HG03196 (cell line): ENCODE measurements at regions not wholly inside any gene's neighbourhood (a gene's known extent, or its start where the extent isn't known, plus 50 kb on each side); places are given as distances from the start of the nearest gene placed in this dataset.
"Not testable (repeated sequence)": the region's sequence is repeated elsewhere in the genome, so short reads cannot be mapped to it uniquely, and the experiment has no call there.

ENCODE experiments used
- ATAC-seq: cut with Tn5 transposase; IDR thresholded peaks from one replicate; pipeline ENCODE4 v1.9.1; 2021; ENCODE audit not compliant: unreplicated experiment

DNA sequence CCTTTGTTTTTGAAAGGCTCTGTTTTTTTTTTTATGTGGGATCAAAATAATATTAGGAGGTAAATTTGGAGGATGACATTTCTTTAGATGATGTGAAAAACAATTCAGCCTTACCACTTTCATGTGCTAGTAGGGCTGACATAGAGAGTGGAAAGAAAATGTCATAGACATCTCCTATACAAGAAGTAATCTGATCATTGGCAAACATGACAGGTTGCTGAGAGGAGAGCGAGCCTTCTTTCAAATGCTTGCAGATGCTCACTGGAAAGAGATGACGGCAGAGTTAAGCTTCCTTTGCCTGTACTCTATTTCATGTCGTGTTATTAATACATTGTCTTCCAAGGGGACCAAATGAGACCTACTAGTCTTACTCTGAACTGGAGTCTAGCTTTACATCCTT lies 160.1 kb upstream of the DAP start:
- ATAC-seq: no peak

DNA sequence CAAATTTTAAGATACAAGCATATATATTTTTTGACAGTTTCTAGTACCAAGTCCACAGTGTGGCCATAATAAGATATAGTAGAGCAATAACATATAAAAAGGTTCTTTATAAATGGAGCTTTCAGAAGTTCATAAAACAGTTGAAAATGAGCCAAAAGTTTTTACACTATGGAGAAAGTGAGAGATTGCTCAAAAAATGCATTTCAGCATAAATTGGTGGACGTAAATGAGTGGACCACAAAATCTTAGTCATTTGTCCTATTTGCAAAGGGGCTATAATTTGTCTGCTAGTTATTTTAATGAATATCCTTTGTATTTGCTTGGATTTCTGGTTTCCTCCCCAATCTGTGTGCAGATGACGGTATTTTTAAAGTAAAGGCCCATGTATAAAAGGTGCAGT lies 159.4 kb upstream of the DAP start:
- no peak for ATAC-seq

DNA sequence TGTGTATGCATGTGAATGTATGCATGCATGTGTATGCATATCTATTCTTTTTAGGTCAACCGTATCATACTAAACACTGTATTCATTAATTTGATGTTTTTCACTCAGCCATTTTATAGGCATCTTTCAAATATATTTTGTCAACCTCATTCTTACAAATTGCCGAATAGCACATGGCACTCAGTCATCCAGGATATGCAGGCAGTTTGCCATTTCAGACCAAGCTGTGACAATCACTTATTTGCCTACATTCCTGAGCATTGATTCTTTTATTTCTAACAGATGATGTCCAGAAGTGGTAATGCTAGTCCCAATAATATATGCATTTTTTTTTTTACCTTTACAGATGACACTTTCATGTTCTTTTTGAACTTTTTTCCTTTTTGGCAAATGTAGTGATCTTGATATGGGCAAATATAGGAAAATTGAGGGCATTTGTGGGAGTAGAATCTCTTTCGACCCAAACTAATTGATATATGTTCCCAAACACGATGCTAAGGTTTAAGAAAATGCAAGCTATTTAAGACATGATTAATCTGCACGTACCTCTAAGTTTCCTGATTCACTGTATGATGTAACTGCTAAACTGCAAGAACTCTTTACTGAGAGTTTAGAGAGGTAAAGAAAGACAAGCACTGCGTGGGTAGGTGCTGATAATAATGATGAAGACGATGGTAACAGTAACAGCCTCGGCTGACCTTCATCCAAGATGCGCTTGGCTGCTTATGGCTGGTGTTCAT lies 153.9 kb upstream of the DAP start:
- ATAC-seq: no peak

DNA sequence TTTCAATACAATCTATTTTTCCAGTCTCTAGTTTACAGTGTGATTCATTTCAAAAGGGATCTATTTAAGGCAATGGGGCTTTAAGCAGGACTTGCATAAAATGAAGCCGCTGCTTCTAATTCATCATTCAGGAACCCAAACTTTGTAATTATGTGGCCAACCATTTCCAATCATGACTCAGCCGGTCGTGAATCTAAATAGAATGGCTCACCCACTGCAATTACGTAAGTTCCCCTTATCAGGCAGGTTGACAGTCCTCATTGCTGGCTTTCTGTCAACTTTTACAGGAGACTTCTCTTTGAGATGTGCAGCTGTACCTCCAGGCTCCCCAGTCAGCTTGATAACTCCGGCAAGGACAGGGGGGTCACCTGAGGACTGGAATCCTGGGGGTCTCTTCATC lies 152.8 kb upstream of the DAP start:
- no peak for ATAC-seq

DNA sequence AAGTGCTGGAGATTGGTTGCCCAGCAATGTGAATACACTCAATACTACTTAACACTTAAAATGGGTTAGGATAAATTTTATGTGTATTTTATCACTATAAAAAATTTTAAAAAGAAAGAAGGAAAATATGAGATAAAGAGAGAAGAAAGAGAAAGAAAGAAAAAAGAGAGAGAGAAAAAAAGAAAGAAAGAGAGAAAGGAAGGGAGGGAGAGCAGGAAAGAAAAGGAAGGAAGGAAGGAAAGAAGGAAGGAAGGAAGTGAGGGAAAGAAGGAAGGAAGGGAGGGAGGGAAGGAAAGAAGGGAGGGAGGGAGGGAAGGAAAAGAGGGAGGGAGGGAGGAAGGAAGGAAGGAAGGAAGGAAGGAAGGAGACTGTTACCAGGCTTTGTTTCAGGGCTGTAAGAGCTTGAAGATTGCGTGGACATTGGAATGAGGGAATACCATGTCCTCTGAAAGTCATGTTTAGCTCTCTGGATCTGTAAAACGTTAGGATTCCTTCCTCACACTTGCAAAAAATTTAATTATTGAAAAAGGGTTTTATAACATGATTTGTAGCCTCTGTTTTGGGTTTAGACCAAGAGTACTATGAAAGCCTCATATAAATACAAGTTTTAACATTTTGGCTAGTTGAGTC lies 152.3 kb upstream of the DAP start:
- ATAC-seq: no peak

DNA sequence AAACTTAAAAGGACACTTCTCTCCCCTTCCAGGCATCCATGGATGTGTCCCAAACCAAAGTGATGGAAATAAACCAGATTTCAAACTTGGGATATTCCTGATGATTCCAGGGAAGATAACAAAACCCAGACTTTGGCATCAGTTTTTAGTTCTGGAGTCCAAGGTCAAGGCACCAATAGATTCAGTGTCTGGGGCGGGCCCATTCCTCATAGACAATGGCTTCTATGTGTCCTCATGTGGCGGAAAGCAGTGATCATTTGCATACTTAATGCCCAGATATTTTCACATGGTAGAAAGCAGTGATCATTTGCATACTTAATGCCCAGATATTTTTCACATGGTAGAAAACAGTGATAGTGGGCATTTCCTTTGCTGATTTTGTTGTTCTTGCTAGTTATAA lies 151.4 kb upstream of the DAP start:
- no peak for ATAC-seq

DNA sequence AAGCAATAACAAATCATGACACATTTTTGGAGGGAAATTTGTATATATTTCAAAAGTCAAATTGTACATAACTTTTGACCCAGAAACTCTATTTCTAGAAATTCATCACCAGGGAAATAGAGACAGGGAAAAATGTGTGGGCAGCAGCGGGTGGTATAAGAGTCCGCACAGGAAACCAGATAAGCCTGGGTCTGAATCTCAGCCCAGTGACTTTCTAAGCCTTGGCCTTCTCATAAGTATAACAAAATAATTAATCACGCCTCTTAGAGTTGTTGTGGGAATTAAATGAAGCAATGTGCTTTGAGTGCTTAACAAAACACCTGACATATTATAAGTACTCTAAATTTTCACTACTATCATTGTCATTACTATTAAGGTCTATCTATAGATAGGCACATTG lies 149.2 kb upstream of the DAP start:
- ATAC-seq: no peak

DNA sequence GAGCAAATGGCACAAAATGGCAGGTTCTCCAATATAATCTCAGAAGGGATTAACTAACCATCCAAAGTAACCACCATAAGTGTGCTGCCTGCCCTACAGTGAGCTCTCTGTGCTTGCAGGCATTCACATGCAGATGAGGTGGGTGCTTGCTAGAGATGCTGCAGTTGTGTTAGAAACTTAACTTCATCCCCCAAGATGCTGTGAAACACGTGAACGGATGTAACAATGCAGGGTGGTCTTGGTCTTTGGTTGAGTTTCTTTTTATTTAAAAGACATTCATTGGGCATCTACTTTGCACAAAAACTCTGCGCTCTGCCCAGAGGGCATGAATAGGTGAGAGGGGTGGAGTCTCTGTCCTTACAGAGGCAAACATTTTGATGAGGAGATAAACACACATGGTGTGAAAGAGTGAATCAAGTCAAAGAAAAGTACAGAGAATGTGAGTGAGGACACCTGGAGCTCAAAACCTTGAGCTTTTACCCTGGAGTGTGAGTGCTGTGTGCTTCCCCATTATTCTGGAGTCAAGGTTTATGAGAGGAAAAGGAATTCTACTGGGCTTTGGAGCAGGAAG lies 143.9 kb upstream of the DAP start:
- no peak for ATAC-seq

DNA sequence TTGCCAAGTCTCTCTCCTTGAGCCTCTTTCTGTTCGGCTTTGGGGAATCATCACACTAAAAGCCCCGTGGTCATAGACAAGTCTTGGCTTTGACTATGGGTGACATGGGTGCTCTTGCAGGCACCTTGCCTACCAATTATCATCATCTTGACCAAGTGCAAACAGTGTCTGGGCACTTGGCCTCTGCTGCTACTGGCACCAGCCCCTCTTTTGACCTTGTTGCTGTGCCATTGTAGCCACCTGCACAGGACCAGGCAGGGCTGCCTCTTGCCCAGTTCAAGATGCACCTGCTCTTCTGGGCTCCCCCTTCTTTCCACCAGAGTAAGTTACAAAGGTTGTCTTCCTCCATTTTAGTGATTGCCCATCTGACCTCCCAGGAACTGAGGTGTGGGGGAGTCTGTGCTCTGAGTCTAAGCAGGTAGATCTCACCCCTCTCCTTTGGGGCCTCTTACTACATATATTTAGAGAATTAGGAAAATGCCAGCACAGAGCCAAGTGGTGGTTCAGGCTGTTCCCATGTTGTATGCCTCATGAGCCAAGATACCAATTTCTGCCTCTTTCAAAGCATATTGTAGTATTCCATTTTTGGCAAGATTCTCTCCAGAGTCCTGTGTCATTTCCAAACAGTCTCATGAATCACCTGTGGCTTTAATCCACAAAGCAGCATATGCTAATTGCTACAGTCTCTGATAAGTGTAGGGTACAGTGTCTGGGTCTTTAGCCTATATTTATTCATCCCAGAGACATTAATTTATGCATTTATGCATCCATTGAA lies 142.9 kb upstream of the DAP start:
- no peak for ATAC-seq

DNA sequence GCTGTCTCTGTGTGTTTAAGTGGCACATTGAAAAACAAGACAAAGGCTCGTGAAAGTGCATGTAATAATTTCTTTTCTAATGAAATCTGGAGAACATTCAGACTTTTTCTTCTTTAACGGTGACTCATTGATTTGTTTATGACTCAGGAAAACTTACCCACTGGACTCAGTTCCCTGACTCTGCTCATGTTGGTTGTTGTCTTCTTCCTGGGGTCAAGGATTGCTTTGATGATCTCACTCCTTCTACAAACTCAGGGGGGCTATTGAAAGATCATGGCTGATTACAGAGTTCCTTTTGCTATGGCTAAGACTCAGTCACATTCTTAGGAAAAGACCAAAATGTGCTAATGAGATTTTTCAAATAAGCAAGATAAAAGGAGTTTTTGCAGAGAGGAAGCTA lies 141.1 kb upstream of the DAP start:
- ATAC-seq: no peak

DNA sequence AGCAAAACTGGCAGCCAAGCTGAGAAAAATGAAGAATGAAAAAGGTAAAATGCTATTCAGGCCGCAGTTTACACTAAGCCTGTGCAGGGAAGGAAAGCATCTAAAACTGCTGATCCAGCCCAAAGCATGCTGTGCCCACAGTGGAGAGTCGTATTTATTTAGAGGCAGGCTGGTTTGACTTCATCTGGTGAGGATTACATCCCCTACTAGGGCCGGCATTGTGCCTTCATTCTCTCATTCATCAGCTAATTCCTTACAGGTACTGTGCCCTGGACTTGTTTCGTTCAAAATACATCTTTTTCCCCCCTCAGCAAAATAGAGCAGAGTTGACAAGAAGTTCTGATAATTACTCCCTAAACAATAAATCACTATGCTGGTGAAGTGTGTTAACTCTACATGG lies 137.5 kb upstream of the DAP start:
- ATAC-seq: no peak

DNA sequence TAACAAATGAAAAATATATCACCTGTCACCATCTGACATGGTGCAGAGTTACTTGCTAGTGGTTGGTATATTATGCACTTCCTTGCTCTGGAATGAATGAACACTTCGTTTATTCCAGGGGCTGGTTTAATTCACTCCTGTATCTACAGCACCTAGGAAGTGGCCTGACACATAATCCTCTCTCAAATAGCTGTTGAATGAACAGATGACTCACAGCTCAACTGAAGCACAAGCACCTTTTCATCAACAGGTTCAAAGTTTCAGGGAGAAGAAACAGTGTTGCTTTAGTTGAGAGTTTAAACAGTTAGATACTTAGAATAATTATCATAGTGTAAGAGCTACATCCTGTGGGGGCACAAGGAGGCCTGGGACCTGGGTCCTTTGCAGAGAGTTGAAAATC lies 135.0 kb upstream of the DAP start:
- no peak for ATAC-seq

DNA sequence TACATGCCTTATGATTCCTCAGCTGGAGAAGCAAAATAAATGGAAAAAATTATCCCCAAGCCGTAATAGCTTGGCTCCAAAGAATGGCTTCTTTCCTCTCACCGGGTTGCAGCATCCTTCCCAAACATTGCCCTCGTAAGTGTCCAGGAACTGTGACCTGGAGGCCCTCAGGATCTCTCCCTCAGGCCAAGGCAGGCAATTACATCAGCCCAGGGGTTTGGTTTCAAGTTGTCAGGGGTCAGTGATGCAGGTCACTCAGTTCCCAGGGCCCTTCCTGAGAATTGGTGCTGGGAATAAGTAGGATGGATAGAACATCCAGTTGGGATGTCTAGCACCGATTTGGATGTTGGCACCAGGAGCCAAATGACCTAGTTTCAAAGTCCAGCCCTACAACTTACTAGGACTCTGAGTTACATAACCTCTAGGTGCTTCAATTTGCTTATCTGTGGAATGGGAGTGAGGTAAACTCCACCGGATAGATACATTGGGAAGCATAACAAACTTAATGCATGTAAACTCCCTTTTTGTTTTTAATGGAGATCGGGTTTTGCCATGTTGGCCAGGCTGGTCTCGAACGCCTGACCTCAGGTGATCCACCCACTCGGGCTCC lies 133.5 kb upstream of the DAP start:
- no peak for ATAC-seq

DNA sequence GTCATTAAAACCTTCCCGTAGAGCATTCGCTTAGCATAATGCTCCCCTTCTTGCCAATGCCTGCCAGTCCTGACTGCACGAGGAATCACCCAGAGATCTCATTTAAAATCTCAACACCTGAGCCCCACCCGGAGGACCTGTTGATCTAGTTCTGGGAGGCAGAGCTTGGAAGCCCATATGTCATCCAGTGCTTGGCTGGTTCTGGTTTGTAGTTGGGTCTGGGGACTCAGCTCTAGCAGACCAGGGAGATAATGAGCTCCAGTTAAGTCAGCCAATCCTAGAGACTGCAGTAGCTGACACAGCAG lies 131.8 kb upstream of the DAP start:
- no peak for ATAC-seq

DNA sequence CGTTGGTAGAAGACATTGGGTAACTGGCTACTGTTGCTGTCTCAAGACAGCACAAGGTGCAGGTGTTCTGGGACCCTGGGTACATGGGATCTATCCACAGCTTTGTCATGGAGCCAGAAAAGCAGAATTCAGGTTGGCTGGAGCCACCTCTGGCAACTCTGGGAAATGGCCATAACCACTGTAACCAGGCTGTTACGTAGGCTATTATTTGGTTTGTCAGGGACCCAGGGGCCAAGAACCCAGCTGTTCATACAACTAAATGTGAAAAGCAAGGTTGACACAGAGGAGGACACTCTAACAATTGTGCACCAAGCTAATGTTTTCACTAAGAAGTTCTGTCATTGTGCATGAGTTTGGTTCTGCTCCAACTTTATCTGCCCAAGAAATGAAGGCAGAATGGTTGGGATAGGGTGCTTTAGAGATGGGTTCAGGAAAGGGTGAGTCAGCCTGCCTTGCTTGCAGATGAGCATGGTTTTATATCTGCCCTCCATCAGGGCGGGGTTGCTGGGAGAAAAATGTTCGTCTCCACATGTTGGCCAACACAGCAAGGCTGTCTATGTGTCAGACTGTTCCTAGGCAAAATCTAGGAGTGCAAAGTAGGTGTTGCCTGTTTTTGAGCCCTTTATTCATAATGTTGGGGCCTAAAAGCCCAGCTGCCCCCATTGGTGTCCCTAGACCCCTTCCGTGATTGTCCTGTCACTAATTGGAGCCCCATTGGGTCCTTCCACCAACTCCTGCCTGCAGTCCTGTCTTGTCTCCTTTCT lies 131.3 kb upstream of the DAP start:
- ATAC-seq: no peak

DNA sequence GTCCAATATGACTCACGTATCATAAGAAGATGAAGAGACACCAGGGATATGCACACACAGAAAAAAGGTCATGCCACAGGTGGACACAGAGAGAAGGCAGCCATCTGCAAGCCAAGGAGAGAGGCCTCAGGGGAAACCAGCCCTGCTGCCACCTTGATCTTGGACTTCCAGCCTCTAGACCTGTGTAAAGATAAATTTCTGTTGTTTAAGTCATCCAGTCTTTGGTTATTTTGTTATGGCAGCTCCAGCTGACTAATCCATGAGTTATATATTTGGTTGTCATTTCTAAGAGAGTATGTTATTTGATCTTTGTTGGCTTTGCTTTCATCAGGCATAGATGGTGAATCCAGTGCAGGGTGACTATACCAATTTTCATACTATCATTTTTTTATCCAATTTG lies 130.2 kb upstream of the DAP start:
- no peak for ATAC-seq

DNA sequence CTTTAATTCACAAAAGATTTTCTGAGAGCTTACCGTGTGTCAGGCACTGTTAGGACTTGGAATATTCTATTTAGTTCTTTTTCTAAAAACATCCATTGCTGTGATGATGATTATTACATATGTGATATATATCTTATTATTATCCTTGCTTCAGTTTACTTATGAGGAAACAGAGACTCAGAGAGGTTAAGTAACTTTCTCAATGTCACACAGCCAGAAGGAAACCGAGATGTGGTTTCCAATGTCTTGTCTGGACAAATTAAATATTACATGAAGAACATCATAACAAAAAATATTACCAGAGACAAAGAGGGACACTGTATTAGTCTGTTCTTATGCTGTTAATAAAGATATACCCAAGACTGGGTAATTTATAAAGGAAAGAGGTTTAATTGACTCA lies 125.5 kb upstream of the DAP start:
- no peak for ATAC-seq

DNA sequence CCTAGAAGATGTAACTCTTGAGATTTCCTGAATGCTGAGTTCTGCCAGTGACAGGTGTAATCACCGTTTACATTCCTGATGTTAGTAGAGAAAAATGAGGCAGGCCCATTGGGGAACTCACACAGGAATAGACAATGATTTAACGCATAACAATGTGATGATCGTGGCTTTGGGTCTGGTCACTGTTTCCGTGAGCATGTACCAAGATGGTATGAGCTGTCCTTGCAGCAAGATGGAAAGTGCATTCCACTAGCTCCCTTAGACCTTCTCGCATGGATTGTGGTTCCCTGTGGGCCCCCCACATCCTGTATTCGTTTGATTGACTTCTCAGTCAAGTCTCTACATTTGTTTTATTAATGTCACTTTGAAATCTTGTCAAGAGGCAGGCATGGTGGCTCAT lies 124.0 kb upstream of the DAP start:
- ATAC-seq: no peak

DNA sequence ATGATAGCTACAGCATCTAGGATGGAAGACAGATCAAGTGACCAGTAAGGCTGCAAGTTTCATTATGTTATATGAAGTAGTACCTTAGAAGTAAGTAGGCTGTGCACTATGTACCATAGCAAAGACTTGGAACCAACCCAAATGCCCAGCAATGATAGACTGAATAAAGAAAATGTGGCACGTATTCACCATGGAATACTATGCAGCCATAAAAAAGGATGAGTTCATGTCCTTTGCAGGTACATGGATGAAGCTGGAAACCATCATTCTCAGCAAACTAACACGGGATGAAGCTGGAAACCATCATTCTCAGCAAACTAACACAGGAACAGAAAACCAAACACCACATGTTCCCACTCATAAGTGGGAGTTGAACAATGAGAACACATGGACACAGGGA lies 122.9 kb upstream of the DAP start:
- not testable (repeated sequence) for ATAC-seq

DNA sequence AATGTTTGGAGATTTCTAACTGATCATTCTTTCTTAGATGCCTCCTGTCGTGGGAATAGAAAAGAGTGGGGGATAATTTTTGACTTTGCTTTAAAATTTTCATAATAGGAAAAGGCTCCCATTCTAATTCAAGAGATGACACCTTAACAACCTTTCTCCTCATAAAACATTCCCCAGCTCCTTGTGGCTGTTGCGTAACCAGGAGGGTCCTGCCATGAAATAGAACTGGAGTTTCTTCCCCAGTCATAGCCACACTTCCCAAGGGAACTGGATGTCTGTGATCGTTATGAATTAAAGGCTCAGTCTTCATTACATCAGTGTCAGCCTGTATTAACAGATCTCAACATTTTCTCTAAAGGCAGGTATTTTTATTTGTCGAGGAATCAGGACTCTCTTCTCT lies 119.9 kb upstream of the DAP start:
- ATAC-seq: no peak

DNA sequence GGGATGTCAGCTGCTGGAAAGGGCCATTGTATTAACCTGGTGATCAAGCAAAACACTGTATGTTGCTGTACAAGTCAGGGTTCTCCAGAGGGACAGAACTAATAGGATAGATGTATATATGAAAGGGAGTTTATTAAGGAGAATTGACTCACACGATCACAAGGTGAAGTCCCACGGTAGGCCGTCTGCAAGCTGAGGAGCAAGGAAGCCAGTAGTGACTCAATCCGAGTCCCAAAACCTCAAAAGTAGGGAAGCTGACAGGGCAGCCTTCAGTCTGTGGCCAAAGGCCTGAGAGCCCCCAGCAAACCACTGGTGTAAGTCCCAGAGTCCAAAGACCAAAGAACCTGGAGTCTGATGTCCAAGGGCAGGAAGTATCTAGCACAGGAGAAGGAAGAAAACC lies 116.0 kb upstream of the DAP start:
- ATAC-seq: not testable (repeated sequence)
